ENCODE measurements at regions not wholly inside any gene's neighbourhood (a gene's known extent, or its start where the extent isn't known, plus 50 kb on each side); places are given as distances from the start of the nearest gene placed in this dataset.

- H3K79me1 ChIP-seq (ENCODE audit: insufficient read depth, low read depth, low read length, poor library complexity, severe bottlenecking), result no peaks in the 10 kb centered on the region
- H3K79me2 ChIP-seq (ENCODE audit: insufficient read depth, low read length), result no peaks in the 10 kb centered on the region
- no peak overlapping the region for H3K23ac ChIP-seq (ENCODE audit: insufficient read length, low read depth, low read length)
- H3K9me3 ChIP-seq (ENCODE audit: control insufficient read depth, low read depth, low read length), result no peaks in the 10 kb centered on the region
- no peaks in the 10 kb centered on the region for H3K27me3 Mint-ChIP-seq (ENCODE audit: low read depth)
- H3K27me3 ChIP-seq (ENCODE audit: insufficient read depth, low read length), result no peaks in the 10 kb centered on the region
- no peak overlapping the region for H2BK120ac ChIP-seq (ENCODE audit: low read depth, low read length, poor library complexity, severe bottlenecking)
- no peaks in the 10 kb centered on the region for H3K9me3 Mint-ChIP-seq
- H3K36me3 Mint-ChIP-seq (ENCODE audit: insufficient read depth in 1 of 3, low read depth in 3 of 3), result no peaks in the 10 kb centered on the region
- no CpG with 5 or more reads among the region's 2 CpGs for WGBS (ENCODE audit: extremely low coverage, insufficient read length, low lambda C conversion rate)
- peaks cover 14% of the 10 kb centered on the region in 2 experiments for H3K4me1 Mint-ChIP-seq
- no peak overlapping the region for H4K5ac ChIP-seq (ENCODE audit: insufficient read length, low read depth, low read length)
- no peak overlapping the region for H3K56ac ChIP-seq (ENCODE audit: insufficient read length, low read depth, low read length)
- H3K4ac ChIP-seq (ENCODE audit: low read depth, low read length), result no peak overlapping the region
- H3K18ac ChIP-seq (ENCODE audit: insufficient read length, low read depth, low read length), result no peak overlapping the region
- H3K27ac Mint-ChIP-seq, result 0 out of 7 replicates have a peak overlapping the region, but pooled peaks of 1 of the 3 experiments have one; percentile 5
- TF ChIP-seq CTCF (conservative IDR thresholded peaks at IDR 0.05), result no peak
- H4K8ac ChIP-seq (replicated peaks; ENCODE audit: insufficient read length, low read depth, low read length), result no peak overlapping the region
- H3K4me1 ChIP-seq (ENCODE audit: insufficient read depth, low read length), result peaks cover 3% of the 10 kb centered on the region
- H2AK5ac ChIP-seq (ENCODE audit: insufficient read length, low read length), result no peak overlapping the region
- H3K23me2 ChIP-seq (ENCODE audit: insufficient read length, low read depth, low read length, poor library complexity, severe bottlenecking), result no peaks in the 10 kb centered on the region
- DNase-seq, result no peak
- H4K20me1 ChIP-seq (ENCODE audit: control insufficient read depth, insufficient read depth, insufficient read length), result no peaks in the 10 kb centered on the region
- H2BK20ac ChIP-seq (ENCODE audit: low read depth, low read length, poor library complexity, severe bottlenecking), result no peak overlapping the region
- H3K4me2 ChIP-seq (ENCODE audit: insufficient read depth, insufficient read length, low read length), result no peak overlapping the region
- H4K91ac ChIP-seq (ENCODE audit: insufficient read length, low read depth, low read length), result no peak overlapping the region
- H3K9ac ChIP-seq (ENCODE audit: extremely low read depth, insufficient read length, low read length), result no peak overlapping the region
- H3K27ac ChIP-seq (ENCODE audit: insufficient read length, low read depth, low read length), result no peak overlapping the region
- H2BK12ac ChIP-seq (ENCODE audit: insufficient read length, low read depth, low read length), result no peak overlapping the region
- H3K14ac ChIP-seq (ENCODE audit: insufficient read depth, low read length), result no peak overlapping the region
- no peak overlapping the region for H2BK15ac ChIP-seq (ENCODE audit: low read depth, low read length)
- H3T11ph ChIP-seq (ENCODE audit: low read length), result no peak overlapping the region
- no peak overlapping the region for H2AFZ ChIP-seq (ENCODE audit: low read length)
- no peak overlapping the region; a peak in 1 of 5 replicates for H3K4me3 Mint-ChIP-seq
- no peak overlapping the region for H2BK5ac ChIP-seq (ENCODE audit: insufficient read length, low read length)
These were observed 87.2 kb upstream of the SLC4A7 start for GRCh38 chr3:27571345-27571744.
